ENCODE measurements at regions not wholly inside any gene's neighbourhood (a gene's known extent, or its start where the extent isn't known, plus 50 kb on each side); places are given as distances from the start of the nearest gene placed in this dataset.

GRCh38 chr13:50687545-50687944 is 155.9 kb downstream of the DLEU7 start:
- no peaks in the 10 kb centered on the region for H3K9me3 ChIP-seq (ENCODE audit: low read length)
- H3K27ac ChIP-seq (ENCODE audit: low read depth, low read length, poor library complexity, severe bottlenecking) = no peak overlapping the region
- H3K9me2 ChIP-seq (ENCODE audit: low read depth, low read length) = no peaks in the 10 kb centered on the region
- H3K4me1 ChIP-seq (ENCODE audit: insufficient read depth, low read length, severe bottlenecking) = peaks cover 53% of the 10 kb centered on the region
- no peak overlapping the region for H3K9ac ChIP-seq (ENCODE audit: low read length)
- H3K4me2 ChIP-seq (ENCODE audit: low read length) = no peak overlapping the region
- H4K20me1 ChIP-seq (ENCODE audit: insufficient read depth, low read length) = no peaks in the 10 kb centered on the region
- no peak for TF ChIP-seq EZH2 (IDR thresholded peaks at IDR 0.05; ENCODE audit: borderline replicate concordance, low read length)
- TF ChIP-seq, protein P1, sequence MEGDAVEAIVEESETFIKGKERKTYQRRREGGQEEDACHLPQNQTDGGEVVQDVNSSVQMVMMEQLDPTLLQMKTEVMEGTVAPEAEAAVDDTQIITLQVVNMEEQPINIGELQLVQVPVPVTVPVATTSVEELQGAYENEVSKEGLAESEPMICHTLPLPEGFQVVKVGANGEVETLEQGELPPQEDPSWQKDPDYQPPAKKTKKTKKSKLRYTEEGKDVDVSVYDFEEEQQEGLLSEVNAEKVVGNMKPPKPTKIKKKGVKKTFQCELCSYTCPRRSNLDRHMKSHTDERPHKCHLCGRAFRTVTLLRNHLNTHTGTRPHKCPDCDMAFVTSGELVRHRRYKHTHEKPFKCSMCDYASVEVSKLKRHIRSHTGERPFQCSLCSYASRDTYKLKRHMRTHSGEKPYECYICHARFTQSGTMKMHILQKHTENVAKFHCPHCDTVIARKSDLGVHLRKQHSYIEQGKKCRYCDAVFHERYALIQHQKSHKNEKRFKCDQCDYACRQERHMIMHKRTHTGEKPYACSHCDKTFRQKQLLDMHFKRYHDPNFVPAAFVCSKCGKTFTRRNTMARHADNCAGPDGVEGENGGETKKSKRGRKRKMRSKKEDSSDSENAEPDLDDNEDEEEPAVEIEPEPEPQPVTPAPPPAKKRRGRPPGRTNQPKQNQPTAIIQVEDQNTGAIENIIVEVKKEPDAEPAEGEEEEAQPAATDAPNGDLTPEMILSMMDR (IDR thresholded peaks at IDR 0.05; ENCODE audit: low read length) = no peak
- no peak overlapping the region for H3K4me3 ChIP-seq (ENCODE audit: low read depth, low read length, poor library complexity, severe bottlenecking)
- no peak overlapping the region for H2AFZ ChIP-seq (ENCODE audit: low read length)
- H3F3A ChIP-seq (ENCODE audit: insufficient read depth, low read length) = no peaks in the 10 kb centered on the region
- no peaks in the 10 kb centered on the region for H3K79me2 ChIP-seq (ENCODE audit: insufficient read depth, low read length)
- H3K36me3 ChIP-seq (ENCODE audit: insufficient read depth, low read length) = no peaks in the 10 kb centered on the region
- no peaks in the 10 kb centered on the region for H3K27me3 ChIP-seq (ENCODE audit: insufficient read depth, low read length)

DNA sequence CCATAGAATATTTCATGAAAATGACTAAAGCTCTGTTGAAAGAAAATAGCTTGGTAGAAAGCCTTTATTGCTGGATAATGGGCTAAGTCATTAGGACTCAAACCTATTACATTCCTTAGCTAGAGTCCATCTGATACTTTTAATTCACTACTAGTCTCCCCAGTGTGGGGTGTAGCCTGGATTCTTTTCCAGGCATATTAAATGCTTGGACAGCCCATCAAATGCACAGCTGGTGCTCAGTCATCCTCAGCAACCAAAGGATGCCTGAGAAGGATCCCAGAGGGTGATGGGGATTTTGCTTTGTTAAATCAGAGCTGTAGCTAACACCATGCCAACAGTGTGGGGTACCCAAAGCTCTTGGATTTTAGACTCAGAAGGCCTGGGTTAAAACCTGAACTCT is 153.5 kb downstream of the DLEU7 start:
- Histone ChIP-seq H3K4me3 (ENCODE audit: low read depth, low read length, poor library complexity, severe bottlenecking) (no peak overlapping the region), H3K9me2 (ENCODE audit: low read depth, low read length) (no peaks in the 10 kb centered on the region), H3K79me2 (ENCODE audit: insufficient read depth, low read length) (no peaks in the 10 kb centered on the region), H3K4me2 (ENCODE audit: low read length) (no peak overlapping the region), H3F3A (ENCODE audit: insufficient read depth, low read length) (no peaks in the 10 kb centered on the region), H3K27me3 (ENCODE audit: insufficient read depth, low read length) (no peaks in the 10 kb centered on the region), H3K9me3 (ENCODE audit: low read length) (no peaks in the 10 kb centered on the region), H2AFZ (ENCODE audit: low read length) (no peak overlapping the region), H3K4me1 (ENCODE audit: insufficient read depth, low read length, severe bottlenecking) (peaks cover 33% of the 10 kb centered on the region), H3K36me3 (ENCODE audit: insufficient read depth, low read length) (no peaks in the 10 kb centered on the region), H3K9ac (ENCODE audit: low read length) (no peak overlapping the region), H4K20me1 (ENCODE audit: insufficient read depth, low read length) (no peaks in the 10 kb centered on the region), H3K27ac (ENCODE audit: low read depth, low read length, poor library complexity, severe bottlenecking) (no peak overlapping the region)
- TF ChIP-seq, protein P1 (IDR thresholded peaks at IDR 0.05; ENCODE audit: low read length) = no peak
- no peak for TF ChIP-seq EZH2 (IDR thresholded peaks at IDR 0.05; ENCODE audit: borderline replicate concordance, low read length)

DNA sequence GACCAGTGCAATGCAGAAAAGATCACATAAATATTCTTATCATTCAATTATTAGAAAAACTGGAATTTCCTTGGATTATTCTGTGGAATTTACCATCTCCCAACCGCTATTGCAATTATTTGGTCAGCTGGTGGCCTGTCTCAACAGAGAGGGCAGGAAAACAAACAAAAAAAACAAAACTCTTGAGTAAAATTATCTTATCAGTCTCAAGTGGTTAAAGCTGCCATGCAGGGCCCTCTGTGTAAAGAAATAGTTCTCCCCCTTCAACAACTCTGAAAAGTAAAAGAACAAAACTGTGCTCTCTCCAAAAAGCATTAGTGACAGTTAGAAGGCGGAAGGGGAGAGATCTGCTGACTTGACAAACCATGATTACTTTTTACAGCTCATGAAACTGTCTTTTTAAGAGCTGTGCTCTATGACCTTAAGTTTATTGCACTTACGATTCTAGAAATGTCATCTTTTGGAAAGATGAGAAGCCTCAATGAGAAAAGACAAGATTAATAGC is 152.3 kb downstream of the DLEU7 start:
- Histone ChIP-seq H3K4me2 (ENCODE audit: low read length) (peak overlapping the region; percentile 10; the same call in 1 of the 2 replicates), H3K27me3 (ENCODE audit: insufficient read depth, low read length) (no peaks in the 10 kb centered on the region), H4K20me1 (ENCODE audit: insufficient read depth, low read length) (no peaks in the 10 kb centered on the region), H3K27ac (ENCODE audit: low read depth, low read length, poor library complexity, severe bottlenecking) (peak overlapping the region; percentile 50), H3K4me3 (ENCODE audit: low read depth, low read length, poor library complexity, severe bottlenecking) (no peak overlapping the region), H2AFZ (ENCODE audit: low read length) (peak overlapping the region; percentile 71; the same call in 1 of the 2 replicates), H3K9me2 (ENCODE audit: low read depth, low read length) (no peaks in the 10 kb centered on the region), H3K9ac (ENCODE audit: low read length) (peak overlapping the region; percentile 15; the same call in 1 of the 2 replicates), H3K9me3 (ENCODE audit: low read length) (peaks cover 7% of the 10 kb centered on the region), H3F3A (ENCODE audit: insufficient read depth, low read length) (no peaks in the 10 kb centered on the region), H3K79me2 (ENCODE audit: insufficient read depth, low read length) (no peaks in the 10 kb centered on the region), H3K4me1 (ENCODE audit: insufficient read depth, low read length, severe bottlenecking) (peaks cover 21% of the 10 kb centered on the region), H3K36me3 (ENCODE audit: insufficient read depth, low read length) (no peaks in the 10 kb centered on the region)
- TF ChIP-seq, protein P1 (IDR thresholded peaks at IDR 0.05; ENCODE audit: low read length) = no peak
- TF ChIP-seq EZH2 (IDR thresholded peaks at IDR 0.05; ENCODE audit: borderline replicate concordance, low read length) = no peak

Measured in OCI-LY1 (cell line).